GM21723 (cell line): ENCODE measurements at regions not wholly inside any gene's neighbourhood (a gene's known extent, or its start where the extent isn't known, plus 50 kb on each side); places are given as distances from the start of the nearest gene placed in this dataset.
A peak's percentile ranks its signal among the peaks of the same experiment; 100 is the strongest.

Experiments used
- ATAC-seq: cut with Tn5 transposase; IDR thresholded peaks from one replicate; pipeline ENCODE4 v1.9.1; 2021; ENCODE audit warnings: mild to moderate bottlenecking, moderate library complexity; ENCODE audit not compliant: unreplicated experiment

GRCh38 chr5:143693651-143694252 is 118.2 kb upstream of the HMHB1 start:
- peak; percentile 68 for ATAC-seq

GRCh38 chr5:143692342-143692741 is 119.6 kb upstream of the HMHB1 start:
- ATAC-seq, result no peak

- no peak for ATAC-seq
Observed at GRCh38 chr5:143691945-143692290, 120.0 kb upstream of the HMHB1 start.

GRCh38 chr5:143691287-143691944 is 120.5 kb upstream of the HMHB1 start:
- ATAC-seq, result no peak

GRCh38 chr5:143687604-143688003 is 124.4 kb upstream of the HMHB1 start:
- ATAC-seq, result no peak

GRCh38 chr5:143685246-143685815 is 126.6 kb upstream of the HMHB1 start:
- ATAC-seq, result no peak

GRCh38 chr5:143683459-143683858 is 128.5 kb upstream of the HMHB1 start:
- no peak for ATAC-seq

GRCh38 chr5:143682929-143683386 is 129.0 kb upstream of the HMHB1 start:
- ATAC-seq, result no peak

GRCh38 chr5:143682246-143682905 is 129.6 kb upstream of the HMHB1 start:
- no peak for ATAC-seq

GRCh38 chr5:143680672-143681259 is 131.2 kb upstream of the HMHB1 start:
- no peak for ATAC-seq

GRCh38 chr5:143679777-143680176 is 132.2 kb upstream of the HMHB1 start:
- ATAC-seq, result no peak

- no peak for ATAC-seq
Observed at GRCh38 chr5:143678148-143678905, 133.6 kb upstream of the HMHB1 start.

- no peak for ATAC-seq
Observed at GRCh38 chr5:143677403-143677802, 134.6 kb upstream of the HMHB1 start.

- ATAC-seq, result no peak
Observed at GRCh38 chr5:143676802-143677201, 135.2 kb upstream of the HMHB1 start.

- ATAC-seq, result no peak
Observed at GRCh38 chr5:143674469-143674786, 137.5 kb upstream of the HMHB1 start.

- ATAC-seq, result no peak
Observed at GRCh38 chr5:143673676-143674468, 138.1 kb upstream of the HMHB1 start.

GRCh38 chr5:143672806-143673205 is 139.2 kb upstream of the HMHB1 start:
- ATAC-seq, result no peak

- ATAC-seq, result no peak
Observed at GRCh38 chr5:143671674-143672569, 140.0 kb upstream of the HMHB1 start.

- no peak for ATAC-seq
Observed at GRCh38 chr5:143671021-143671420, 140.9 kb upstream of the HMHB1 start.
